Endodermal cell (in vitro differentiated cells): ENCODE measurements at regions not wholly inside any gene's neighbourhood (a gene's known extent, or its start where the extent isn't known, plus 50 kb on each side); places are given as distances from the start of the nearest gene placed in this dataset.

Source experiments
- DNase-seq: peaks from one replicate; pipeline ENCODE4 v3.0.0-alpha.2; 2017
- H3K27ac ChIP-seq: 2 replicates; pipeline ENCODE4 v1.5.1; 2013; ENCODE audit warnings: mild to moderate bottlenecking, low read depth, low read length, moderate library complexity
- H3K27me3 ChIP-seq: 2 replicates; pipeline ENCODE4 v1.6.1; 2013; ENCODE audit warnings: mild to moderate bottlenecking, low read length, moderate library complexity; ENCODE audit not compliant: insufficient read depth, control insufficient read depth, poor library complexity, severe bottlenecking
- H3K36me3 ChIP-seq: 2 replicates; pipeline ENCODE4 v1.7.0; 2013; ENCODE audit warnings: mild to moderate bottlenecking, low read length, moderate library complexity; ENCODE audit not compliant: control insufficient read depth, insufficient read depth
- H3K4me1 ChIP-seq: one replicate; pipeline ENCODE4 v1.7.0; 2013; ENCODE audit warnings: low read length; ENCODE audit not compliant: control insufficient read depth, insufficient read depth
- H3K4me3 ChIP-seq: 2 replicates; pipeline ENCODE4 v1.5.1; 2013; ENCODE audit warnings: mild to moderate bottlenecking, low read length, moderate library complexity
- H3K9ac ChIP-seq: 2 replicates; pipeline ENCODE4 v1.6.1; 2013; ENCODE audit warnings: mild to moderate bottlenecking, low read length, moderate library complexity; ENCODE audit not compliant: poor library complexity, severe bottlenecking; ENCODE audit errors: extremely low read depth
- H3K9me3 ChIP-seq: 2 replicates; pipeline ENCODE4 v1.6.1; 2013; ENCODE audit warnings: mild to moderate bottlenecking, low read length, moderate library complexity; ENCODE audit not compliant: control insufficient read depth
- H3K27ac Mint-ChIP-seq: 2 replicates; pipeline ENCODE4 v1.8.0; 2020; ENCODE audit warnings: mixed read lengths
- H3K27me3 Mint-ChIP-seq: 2 replicates; pipeline ENCODE4 v1.8.0; 2021; ENCODE audit warnings: mild to moderate bottlenecking, mixed read lengths; ENCODE audit not compliant: insufficient read depth
- H3K36me3 Mint-ChIP-seq: 2 replicates; pipeline ENCODE4 v1.8.0; 2020; ENCODE audit warnings: low read depth, mixed read lengths
- H3K4me1 Mint-ChIP-seq: 2 replicates; pipeline ENCODE4 v1.8.0; 2020; ENCODE audit warnings: mixed read lengths
- H3K4me3 Mint-ChIP-seq: 2 replicates; pipeline ENCODE4 v1.8.0; 2020; ENCODE audit warnings: mild to moderate bottlenecking, moderate library complexity, mixed read lengths
- H3K9me3 Mint-ChIP-seq: 2 replicates; pipeline ENCODE4 v1.8.0; 2020; ENCODE audit warnings: mild to moderate bottlenecking, mixed read lengths
- WGBS, 2 experiments: methylation state at CpG; one replicate each; pipeline versions ENCODE4 v1.1.5 to v1.1.7; 2013; ENCODE audit warnings: missing lambda C conversion rate in 2 of 2, mixed read lengths in 1 of 2; ENCODE audit not compliant: insufficient coverage in 1 of 2, insufficient read length in 1 of 2; 5-methylcytosine and 5-hydroxymethylcytosine counted together
- TF ChIP-seq, protein P1 (sequence below): fragments of 200-600 bp; sonication (generic); conservative IDR thresholded peaks from 2 replicates; pipeline ENCODE4 v1.5.0; 2021; ENCODE audit warnings: antibody characterized with exemption, mild to moderate bottlenecking

DNA sequence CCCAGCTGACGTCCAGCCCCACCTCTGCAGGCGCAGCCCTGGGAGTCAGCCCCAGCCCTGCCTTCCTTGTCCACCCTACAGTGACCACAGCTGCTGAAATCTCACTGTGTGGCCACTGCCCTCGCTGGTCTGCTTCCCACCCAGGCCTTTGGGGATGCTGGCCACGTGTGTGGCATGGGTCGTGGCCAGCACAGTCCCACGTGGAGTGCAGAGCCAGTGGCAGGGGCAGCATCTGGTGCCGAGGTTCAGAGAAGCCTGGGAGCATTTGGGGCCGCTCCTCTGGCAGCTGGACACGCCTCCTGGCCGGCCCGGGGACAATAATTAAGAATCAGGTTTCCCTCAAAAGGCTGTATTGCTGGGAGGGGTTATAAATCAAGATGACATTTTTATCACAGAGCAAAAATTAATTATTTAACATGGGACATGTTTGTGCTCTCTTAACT lies 92.1 kb downstream of the HMX1 start:
- Histone ChIP-seq H3K27ac (no peak overlapping the region), H3K4me3 (no peak overlapping the region), H3K4me1 (no peaks in the 10 kb centered on the region), H3K36me3 (no peaks in the 10 kb centered on the region), H3K9ac (no peak overlapping the region), H3K9me3 (no peaks in the 10 kb centered on the region), H3K27me3 (no peaks in the 10 kb centered on the region)
- Mint-ChIP-seq H3K4me3 (no peak overlapping the region), H3K36me3 (no peaks in the 10 kb centered on the region), H3K27ac (no peak overlapping the region), H3K4me1 (no peaks in the 10 kb centered on the region), H3K27me3 (no peaks in the 10 kb centered on the region), H3K9me3 (no peaks in the 10 kb centered on the region)
- 87 to 91% methylated on average over 6 to 10 of the region's 11 CpGs for WGBS, 2 experiments
- TF ChIP-seq, protein P1, sequence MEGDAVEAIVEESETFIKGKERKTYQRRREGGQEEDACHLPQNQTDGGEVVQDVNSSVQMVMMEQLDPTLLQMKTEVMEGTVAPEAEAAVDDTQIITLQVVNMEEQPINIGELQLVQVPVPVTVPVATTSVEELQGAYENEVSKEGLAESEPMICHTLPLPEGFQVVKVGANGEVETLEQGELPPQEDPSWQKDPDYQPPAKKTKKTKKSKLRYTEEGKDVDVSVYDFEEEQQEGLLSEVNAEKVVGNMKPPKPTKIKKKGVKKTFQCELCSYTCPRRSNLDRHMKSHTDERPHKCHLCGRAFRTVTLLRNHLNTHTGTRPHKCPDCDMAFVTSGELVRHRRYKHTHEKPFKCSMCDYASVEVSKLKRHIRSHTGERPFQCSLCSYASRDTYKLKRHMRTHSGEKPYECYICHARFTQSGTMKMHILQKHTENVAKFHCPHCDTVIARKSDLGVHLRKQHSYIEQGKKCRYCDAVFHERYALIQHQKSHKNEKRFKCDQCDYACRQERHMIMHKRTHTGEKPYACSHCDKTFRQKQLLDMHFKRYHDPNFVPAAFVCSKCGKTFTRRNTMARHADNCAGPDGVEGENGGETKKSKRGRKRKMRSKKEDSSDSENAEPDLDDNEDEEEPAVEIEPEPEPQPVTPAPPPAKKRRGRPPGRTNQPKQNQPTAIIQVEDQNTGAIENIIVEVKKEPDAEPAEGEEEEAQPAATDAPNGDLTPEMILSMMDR = no peak
- no peak for DNase-seq

DNA sequence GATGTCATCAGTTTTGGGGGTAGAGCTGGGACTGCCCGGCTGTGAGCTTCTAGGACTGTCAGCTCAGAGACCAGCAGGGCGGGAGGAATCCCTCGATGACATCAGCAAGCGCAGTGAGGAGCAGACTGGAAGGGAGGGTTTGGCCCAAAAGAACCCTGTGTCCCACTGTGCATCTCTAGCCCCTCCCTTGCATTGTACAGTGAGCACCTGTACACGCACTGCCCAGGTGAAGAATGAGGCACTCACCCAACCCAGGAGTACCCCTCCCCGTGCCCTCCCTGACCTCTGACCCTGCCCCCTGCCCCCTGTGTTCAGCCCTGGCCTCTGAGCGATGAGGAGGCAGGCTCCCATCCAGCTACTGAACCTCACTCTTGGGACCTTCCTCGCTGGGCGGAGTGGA lies 92.9 kb downstream of the HMX1 start:
- DNase-seq = no peak
- TF ChIP-seq, protein P1 = no peak
- H3K36me3 ChIP-seq = no peaks in the 10 kb centered on the region
- no peaks in the 10 kb centered on the region for H3K9me3 ChIP-seq
- Mint-ChIP-seq H3K27ac (no peak overlapping the region), H3K4me1 (no peaks in the 10 kb centered on the region), H3K27me3 (no peaks in the 10 kb centered on the region), H3K9me3 (no peaks in the 10 kb centered on the region), H3K4me3 (no peak overlapping the region), H3K36me3 (no peaks in the 10 kb centered on the region)
- WGBS, 2 experiments = 89% methylated on average over 8 to 9 of the region's 9 CpGs
- no peaks in the 10 kb centered on the region for H3K4me1 ChIP-seq
- no peaks in the 10 kb centered on the region for H3K27me3 ChIP-seq
- H3K27ac ChIP-seq = no peak overlapping the region
- no peak overlapping the region for H3K4me3 ChIP-seq
- no peak overlapping the region for H3K9ac ChIP-seq

DNA sequence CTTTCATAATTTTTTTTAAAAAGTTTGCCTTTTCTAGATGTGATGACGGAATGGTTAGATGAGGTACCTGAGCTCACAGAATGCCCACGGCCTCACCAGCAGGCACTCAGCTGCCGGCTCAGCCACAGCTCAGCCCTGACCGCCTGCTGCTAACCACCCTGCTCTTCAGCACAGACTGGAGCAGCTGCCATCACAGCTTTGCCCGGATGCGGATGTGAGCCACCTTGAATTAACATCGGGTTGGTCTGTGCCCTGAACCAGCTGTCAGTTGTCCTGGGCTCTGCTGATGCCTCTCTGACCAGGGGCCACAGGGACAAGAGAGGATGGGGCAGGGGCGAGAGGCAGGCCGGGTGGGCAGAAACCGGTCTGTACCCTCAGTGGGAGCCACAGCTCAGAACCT lies 93.3 kb downstream of the HMX1 start:
- Histone ChIP-seq H3K36me3 (no peaks in the 10 kb centered on the region), H3K27me3 (no peaks in the 10 kb centered on the region)
- no peak for DNase-seq

More for the DNA sequence above, 93.3 kb downstream of the HMX1 start:
- Histone ChIP-seq H3K9ac (no peak overlapping the region), H3K27ac (no peak overlapping the region), H3K4me3 (no peak overlapping the region), H3K4me1 (no peaks in the 10 kb centered on the region), H3K9me3 (no peaks in the 10 kb centered on the region)
- Mint-ChIP-seq H3K4me1 (no peaks in the 10 kb centered on the region), H3K27me3 (no peaks in the 10 kb centered on the region), H3K4me3 (no peak overlapping the region), H3K36me3 (no peaks in the 10 kb centered on the region), H3K9me3 (no peaks in the 10 kb centered on the region), H3K27ac (no peak overlapping the region)
- TF ChIP-seq, protein P1 = no peak
- WGBS, 2 experiments = 89 to 90% methylated on average over 3 to 9 of the region's 10 CpGs
